ENCODE measurements at regions not wholly inside any gene's neighbourhood (a gene's known extent, or its start where the extent isn't known, plus 50 kb on each side); places are given as distances from the start of the nearest gene placed in this dataset.

- no peak for DNase-seq
Measured at GRCh38 chr2:120617055-120617454, 118.6 kb upstream of the GLI2 start.

GRCh38 chr2:120618830-120619229, 116.8 kb upstream of the GLI2 start:
- no peak for DNase-seq

GRCh38 chr2:120619579-120619978, 116.1 kb upstream of the GLI2 start:
- no peak for DNase-seq

- no peak for DNase-seq
Measured at GRCh38 chr2:120620025-120620793, 115.5 kb upstream of the GLI2 start.

GRCh38 chr2:120622159-120622869, 113.4 kb upstream of the GLI2 start:
- DNase-seq, result no peak

- no peak for DNase-seq
Measured at GRCh38 chr2:120622886-120623753, 112.5 kb upstream of the GLI2 start.

GRCh38 chr2:120624061-120624737, 111.5 kb upstream of the GLI2 start:
- no peak for DNase-seq

- no peak for DNase-seq
Measured at GRCh38 chr2:120624738-120625446, 110.8 kb upstream of the GLI2 start.

- no peak for DNase-seq
Measured at GRCh38 chr2:120625865-120626560, 109.7 kb upstream of the GLI2 start.

GRCh38 chr2:120626566-120626965, 109.1 kb upstream of the GLI2 start:
- no peak for DNase-seq

GRCh38 chr2:120628248-120628647, 107.4 kb upstream of the GLI2 start:
- DNase-seq, result no peak

GRCh38 chr2:120629241-120629895, 106.3 kb upstream of the GLI2 start:
- DNase-seq, result no peak

GRCh38 chr2:120630031-120630701, 105.5 kb upstream of the GLI2 start:
- DNase-seq, result no peak

- no peak for DNase-seq
Measured at GRCh38 chr2:120631236-120631635, 104.4 kb upstream of the GLI2 start.

- no peak for DNase-seq
Measured at GRCh38 chr2:120631724-120632123, 103.9 kb upstream of the GLI2 start.

GRCh38 chr2:120632796-120633646, 102.6 kb upstream of the GLI2 start:
- DNase-seq, result no peak

GRCh38 chr2:120634533-120634932, 101.1 kb upstream of the GLI2 start:
- DNase-seq, result no peak

- no peak for DNase-seq
Measured at GRCh38 chr2:120635146-120635545, 100.5 kb upstream of the GLI2 start.

GRCh38 chr2:120637847-120638246, 97.8 kb upstream of the GLI2 start:
- no peak for DNase-seq
